PC-3 (cell line): ENCODE measurements at regions not wholly inside any gene's neighbourhood (a gene's known extent, or its start where the extent isn't known, plus 50 kb on each side); places are given as distances from the start of the nearest gene placed in this dataset.

Source experiments
- CTCF ChIP-seq: fragments of 300-600 bp; sonication (generic); conservative IDR thresholded peaks from 2 replicates; pipeline ENCODE4 v1.5.1; 2017; ENCODE audit warnings: antibody characterized with exemption, low read depth, mild to moderate bottlenecking, low read length
- EZH2 ChIP-seq: fragments of 300-600 bp; sonication (generic); IDR thresholded peaks from one replicate; pipeline ENCODE4 v1.6.1; 2017; ENCODE audit warnings: antibody characterized with exemption, mild to moderate bottlenecking, low read length; ENCODE audit not compliant: unreplicated experiment
- EZH2phosphoT487 ChIP-seq: fragments of 300-600 bp; sonication (generic); IDR thresholded peaks from 2 replicates; pipeline ENCODE4 v1.6.1; 2018; ENCODE audit warnings: mild to moderate bottlenecking, antibody characterized with exemption, low read length, borderline replicate concordance

GRCh38 chr3:8320711-8321458, 180.7 kb upstream of the LMCD1 start:
- TF ChIP-seq CTCF: no peak
- TF ChIP-seq EZH2phosphoT487: no peak
- TF ChIP-seq EZH2: no peak
